Upper lobe of left lung (tissue), 6 donors: ENCODE measurements at regions not wholly inside any gene's neighbourhood (a gene's known extent, or its start where the extent isn't known, plus 50 kb on each side); places are given as distances from the start of the nearest gene placed in this dataset.

Source experiments
- ATAC-seq, 2 donors: fragments of 200-7000 bp; cut with Tn5 transposase; one replicate each; pipeline ENCODE4 v1.9.1; 2022; ENCODE audit warnings: mild to moderate bottlenecking in 2 of 2, moderate library complexity in 2 of 2; ENCODE audit not compliant: low FRiP score in 2 of 2
- DNase-seq, 2 donors: peaks; one replicate each; pipeline ENCODE4 v3.0.0-alpha.2; 2019 to 2020
- H3K27ac ChIP-seq, 4 donors: fragments of 200-600 bp; sonication (generic); one replicate each; pipeline ENCODE4 v1.5.1; 2016 to 2019
- H3K27me3 ChIP-seq, 4 donors: fragments of 200-600 bp; sonication (generic); one replicate each; pipeline ENCODE4 v1.5.1; 2017 to 2019
- H3K36me3 ChIP-seq, 4 donors: fragments of 200-600 bp; sonication (generic); one replicate each; pipeline ENCODE4 v1.5.1; 2016 to 2019
- H3K4me1 ChIP-seq, 4 donors: fragments of 200-600 bp; sonication (generic); one replicate each; pipeline ENCODE4 v1.5.1; 2018 to 2019
- H3K4me3 ChIP-seq, 4 donors: fragments of 200-600 bp; sonication (generic); one replicate each; pipeline ENCODE4 v1.5.1; 2017 to 2019; ENCODE audit warnings: mild to moderate bottlenecking in 2 of 4, moderate library complexity in 1 of 4
- H3K9me3 ChIP-seq, 4 donors: fragments of 200-600 bp; sonication (generic); one replicate each; pipeline ENCODE4 v1.5.1; 2018 to 2019
- CTCF ChIP-seq, 6 experiments: fragments of 450-650 bp in 4 of 6; fragments of 200-600 bp in 2 of 6; sonication (generic) in 2 of 6; IDR thresholded peaks; one replicate each; pipeline ENCODE4 v1.5.1; 2016 to 2019; ENCODE audit warnings: antibody characterized with exemption in 6 of 6
- EP300 ChIP-seq, 4 donors: sonication (generic); formaldehyde crosslinking; IDR thresholded peaks; one replicate each; pipeline ENCODE4 v1.5.1; 2017; ENCODE audit warnings: antibody characterized with exemption in 4 of 4, control low read depth in 2 of 4
- POLR2A ChIP-seq, 4 donors: fragments of 450-650 bp; IDR thresholded peaks; one replicate each; pipeline ENCODE4 v1.5.1; 2016 to 2017; ENCODE audit warnings: antibody characterized with exemption in 4 of 4, mild to moderate bottlenecking in 2 of 4
- POLR2AphosphoS5 ChIP-seq, 2 donors: sonication (generic); formaldehyde crosslinking; IDR thresholded peaks; one replicate each; pipeline ENCODE4 v1.5.1; 2017; ENCODE audit warnings: antibody characterized with exemption in 2 of 2
- WGBS, 2 donors: methylation state at CpG; one replicate each; pipeline ENCODE4 v1.1.5; 2017 to 2018; 5-methylcytosine and 5-hydroxymethylcytosine counted together
- donor health status: DM: no; HTN: no; CAD: no; lungs with moderate emphysema.
- donor health status: DM: no; HTN: yes; CAD: no; lungs with severe emphysema.

GRCh38 chr14:61934385-61934784 is 172.2 kb downstream of the SNAPC1 start:
- ATAC-seq (no peak), DNase-seq (no peak)
- Histone ChIP-seq H3K36me3 (no peaks in the 10 kb centered on the region), H3K4me3 (no peak overlapping the region), H3K9me3 (no peaks in the 10 kb centered on the region), H3K27me3 (no peaks in the 10 kb centered on the region), H3K4me1 (no peaks in the 10 kb centered on the region), H3K27ac (no peak overlapping the region)
- WGBS, 2 donors, result 65 to 84% methylated on average over 3 of the region's 3 CpGs
- TF ChIP-seq EP300 (IDR thresholded peaks at IDR 0.05) (no peak), POLR2A (IDR thresholded peaks at IDR 0.05) (no peak), CTCF (IDR thresholded peaks at IDR 0.05) (no peak), POLR2AphosphoS5 (IDR thresholded peaks at IDR 0.05) (no peak)

GRCh38 chr14:61939776-61940175 is 177.6 kb downstream of the SNAPC1 start:
- 50 to 52% methylated on average over 2 of the region's 2 CpGs for WGBS, 2 donors
- H3K4me3 ChIP-seq, result no peak overlapping the region
- H3K27ac ChIP-seq, result no peak overlapping the region
- no peaks in the 10 kb centered on the region for H3K4me1 ChIP-seq
- H3K27me3 ChIP-seq, result no peaks in the 10 kb centered on the region
- ATAC-seq, result no peak
- no peak for DNase-seq
- TF ChIP-seq CTCF (IDR thresholded peaks at IDR 0.05), result no peak
- no peaks in the 10 kb centered on the region for H3K36me3 ChIP-seq
- peaks cover 0 to 7% (median 0%) of the 10 kb centered on the region in 4 donors for H3K9me3 ChIP-seq

GRCh38 chr14:61940666-61941420 is 178.6 kb downstream of the SNAPC1 start:
- no peaks in the 10 kb centered on the region for H3K4me1 ChIP-seq
- no peak for ATAC-seq
- no peaks in the 10 kb centered on the region for H3K36me3 ChIP-seq
- no peaks in the 10 kb centered on the region for H3K27me3 ChIP-seq
- 45 to 56% methylated on average over 7 of the region's 7 CpGs for WGBS, 2 donors
- no peak overlapping the region for H3K27ac ChIP-seq
- DNase-seq, result no peak
- TF ChIP-seq EP300 (IDR thresholded peaks at IDR 0.05), result no peak
- no peak for TF ChIP-seq POLR2A (IDR thresholded peaks at IDR 0.05)
- no peak for TF ChIP-seq CTCF (IDR thresholded peaks at IDR 0.05)
- TF ChIP-seq POLR2AphosphoS5 (IDR thresholded peaks at IDR 0.05), result no peak
- no peak overlapping the region for H3K4me3 ChIP-seq
- H3K9me3 ChIP-seq, result peaks cover 0 to 7% (median 0%) of the 10 kb centered on the region in 4 donors

GRCh38 chr14:61941421-61942150 is 179.4 kb downstream of the SNAPC1 start:
- Histone ChIP-seq H3K27ac (no peak overlapping the region), H3K4me3 (no peak overlapping the region), H3K4me1 (no peaks in the 10 kb centered on the region), H3K9me3 (peaks cover 0 to 7% (median 0%) of the 10 kb centered on the region in 4 donors), H3K36me3 (no peaks in the 10 kb centered on the region), H3K27me3 (no peaks in the 10 kb centered on the region)
- no peak for TF ChIP-seq POLR2AphosphoS5 (IDR thresholded peaks at IDR 0.05)
- TF ChIP-seq CTCF (IDR thresholded peaks at IDR 0.05), result no peak
- no peak for TF ChIP-seq POLR2A (IDR thresholded peaks at IDR 0.05)
- no peak for TF ChIP-seq EP300 (IDR thresholded peaks at IDR 0.05)
- ATAC-seq (no peak), DNase-seq (no peak)
- 91 to 98% methylated on average over 4 of the region's 4 CpGs for WGBS, 2 donors
